BE2C (cell line): ENCODE measurements at regions not wholly inside any gene's neighbourhood (a gene's known extent, or its start where the extent isn't known, plus 50 kb on each side); places are given as distances from the start of the nearest gene placed in this dataset.

ENCODE experiments used
- DNase-seq: peaks from one replicate; pipeline ENCODE4 v3.0.0-alpha.2; 2020
- H3K27me3 ChIP-seq: fragments of 250-450 bp; sonication (Bioruptor Pico); 2 replicates; pipeline ENCODE4 v1.5.1; 2020; ENCODE audit warnings: mild to moderate bottlenecking
- H3K36me3 ChIP-seq: fragments of 250-450 bp; sonication (Bioruptor Pico); 2 replicates; pipeline ENCODE4 v1.5.1; 2020; ENCODE audit warnings: mild to moderate bottlenecking
- H3K4me1 ChIP-seq: fragments of 250-450 bp; sonication (Bioruptor Pico); 2 replicates; pipeline ENCODE4 v1.5.1; 2020
- H3K4me3 ChIP-seq: 2 replicates; pipeline ENCODE4 v1.5.1; 2011; ENCODE audit warnings: low read depth, low read length
- H3K9me3 ChIP-seq: fragments of 250-450 bp; sonication (Bioruptor Pico); 2 replicates; pipeline ENCODE4 v1.5.1; 2020
- TF ChIP-seq, protein P1 (sequence below): IDR thresholded peaks from 2 replicates; pipeline ENCODE4 v1.5.1; 2012; ENCODE audit warnings: mild to moderate bottlenecking, low read depth, low read length

- no peaks in the 10 kb centered on the region for H3K36me3 ChIP-seq
- DNase-seq: no peak
- TF ChIP-seq, protein P1, sequence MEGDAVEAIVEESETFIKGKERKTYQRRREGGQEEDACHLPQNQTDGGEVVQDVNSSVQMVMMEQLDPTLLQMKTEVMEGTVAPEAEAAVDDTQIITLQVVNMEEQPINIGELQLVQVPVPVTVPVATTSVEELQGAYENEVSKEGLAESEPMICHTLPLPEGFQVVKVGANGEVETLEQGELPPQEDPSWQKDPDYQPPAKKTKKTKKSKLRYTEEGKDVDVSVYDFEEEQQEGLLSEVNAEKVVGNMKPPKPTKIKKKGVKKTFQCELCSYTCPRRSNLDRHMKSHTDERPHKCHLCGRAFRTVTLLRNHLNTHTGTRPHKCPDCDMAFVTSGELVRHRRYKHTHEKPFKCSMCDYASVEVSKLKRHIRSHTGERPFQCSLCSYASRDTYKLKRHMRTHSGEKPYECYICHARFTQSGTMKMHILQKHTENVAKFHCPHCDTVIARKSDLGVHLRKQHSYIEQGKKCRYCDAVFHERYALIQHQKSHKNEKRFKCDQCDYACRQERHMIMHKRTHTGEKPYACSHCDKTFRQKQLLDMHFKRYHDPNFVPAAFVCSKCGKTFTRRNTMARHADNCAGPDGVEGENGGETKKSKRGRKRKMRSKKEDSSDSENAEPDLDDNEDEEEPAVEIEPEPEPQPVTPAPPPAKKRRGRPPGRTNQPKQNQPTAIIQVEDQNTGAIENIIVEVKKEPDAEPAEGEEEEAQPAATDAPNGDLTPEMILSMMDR: no peak
- H3K9me3 ChIP-seq: no peaks in the 10 kb centered on the region
- no peaks in the 10 kb centered on the region for H3K4me1 ChIP-seq
- no peaks in the 10 kb centered on the region for H3K27me3 ChIP-seq
- no peak overlapping the region for H3K4me3 ChIP-seq
Observed at GRCh38 chr2:15769676-15770547, 170.4 kb upstream of the MYCN start.

- Histone ChIP-seq H3K4me3 (no peak overlapping the region), H3K27me3 (no peaks in the 10 kb centered on the region)
- TF ChIP-seq, protein P1: no peak
Observed at GRCh38 chr2:15770606-15771005, 169.7 kb upstream of the MYCN start.

GRCh38 chr2:15771124-15771523 lies 169.2 kb upstream of the MYCN start:
- Histone ChIP-seq H3K4me1 (no peaks in the 10 kb centered on the region), H3K9me3 (no peaks in the 10 kb centered on the region)

More at GRCh38 chr2:15770606-15771005, 169.7 kb upstream of the MYCN start:
- H3K36me3 ChIP-seq: no peaks in the 10 kb centered on the region
- no peak for DNase-seq
- H3K4me1 ChIP-seq: no peaks in the 10 kb centered on the region
- no peaks in the 10 kb centered on the region for H3K9me3 ChIP-seq

DNA sequence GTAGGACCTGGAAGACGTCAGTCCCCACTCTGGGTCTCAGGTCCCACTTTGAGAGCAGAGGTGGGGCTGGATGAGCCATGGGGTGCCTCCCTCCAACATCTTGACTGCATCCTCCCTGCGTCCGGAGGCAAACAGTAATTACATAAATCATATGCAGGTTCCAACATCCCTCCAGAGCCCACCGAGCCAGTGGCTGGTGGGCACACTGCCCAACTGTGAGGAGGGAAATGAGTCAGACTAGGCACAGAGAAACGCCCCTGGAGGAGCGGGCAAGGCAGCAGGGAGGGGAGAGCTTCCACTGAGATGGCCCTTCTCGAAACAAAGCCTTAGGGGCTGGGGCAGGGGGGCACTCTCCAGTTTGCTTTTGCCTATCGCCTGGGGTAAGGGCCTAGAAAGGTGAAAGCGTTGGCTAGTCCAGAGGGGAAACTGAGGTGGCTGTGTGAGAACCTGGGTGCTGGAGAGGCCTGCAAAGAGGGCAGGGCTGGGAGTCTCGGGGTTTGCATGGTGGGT lies 168.2 kb upstream of the MYCN start:
- Histone ChIP-seq H3K4me1 (no peaks in the 10 kb centered on the region), H3K9me3 (no peaks in the 10 kb centered on the region), H3K4me3 (no peak overlapping the region), H3K36me3 (no peaks in the 10 kb centered on the region), H3K27me3 (no peaks in the 10 kb centered on the region)
- TF ChIP-seq, protein P1: no peak
- DNase-seq: no peak

More at GRCh38 chr2:15771124-15771523, 169.2 kb upstream of the MYCN start:
- Histone ChIP-seq H3K4me3 (no peak overlapping the region), H3K27me3 (no peaks in the 10 kb centered on the region), H3K36me3 (no peaks in the 10 kb centered on the region)
- DNase-seq: no peak
- TF ChIP-seq, protein P1: no peak

DNA sequence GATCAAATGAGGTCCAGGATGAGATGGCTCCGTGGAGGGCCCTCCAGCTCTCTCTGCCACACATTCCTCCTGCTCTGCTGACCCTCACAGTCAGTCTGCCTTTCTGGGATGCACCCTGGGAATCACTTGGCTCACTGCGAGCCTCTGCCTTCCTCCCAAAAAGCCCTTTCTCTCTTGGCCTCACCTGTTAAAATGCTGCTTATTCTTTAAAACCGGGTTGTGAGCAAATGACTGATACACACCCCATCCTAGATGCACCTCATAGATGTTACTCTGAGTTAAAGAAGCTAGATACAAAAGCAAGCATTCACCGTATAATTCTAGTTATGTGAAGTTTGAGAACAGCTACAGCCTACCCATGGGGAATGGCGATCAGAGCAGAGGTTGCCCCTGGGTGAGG lies 167.7 kb upstream of the MYCN start:
- no peaks in the 10 kb centered on the region for H3K4me1 ChIP-seq
- H3K4me3 ChIP-seq: no peak overlapping the region
- H3K9me3 ChIP-seq: no peaks in the 10 kb centered on the region
- TF ChIP-seq, protein P1: no peak
- H3K36me3 ChIP-seq: no peaks in the 10 kb centered on the region
- H3K27me3 ChIP-seq: no peaks in the 10 kb centered on the region
- DNase-seq: no peak

GRCh38 chr2:15773204-15773603 lies 167.1 kb upstream of the MYCN start:
- no peaks in the 10 kb centered on the region for H3K36me3 ChIP-seq
- TF ChIP-seq, protein P1: no peak
- H3K9me3 ChIP-seq: no peaks in the 10 kb centered on the region
- H3K4me1 ChIP-seq: no peaks in the 10 kb centered on the region
- no peak for DNase-seq
- H3K4me3 ChIP-seq: no peak overlapping the region
- H3K27me3 ChIP-seq: no peaks in the 10 kb centered on the region
